GM12878 (cell line): ENCODE measurements at regions not wholly inside any gene's neighbourhood (a gene's known extent, or its start where the extent isn't known, plus 50 kb on each side); places are given as distances from the start of the nearest gene placed in this dataset.

Experiments used
- ATAC-seq: fragments of 200-7000 bp; cut with Tn5 transposase; 3 replicates; pipeline ENCODE4 v1.9.1; 2020; ENCODE audit warnings: mild to moderate bottlenecking, moderate library complexity
- BruUV-seq: library from RNA; stranded (reverse); fragments of 400-500 nt; replicated peaks from 2 replicates; lab custom pipeline; 2021; lab: Mats Ljungman, UMichigan
- CTCF ChIA-PET: fragments of 300-600 bp; sonication (Branson Sonifier 250); formaldehyde crosslinking; extraction: SDS; loops from one replicate; lab custom pipeline; 2021; ENCODE audit warnings: inconsistent platforms; lab: Yijun Ruan, JAX
- POLR2A ChIA-PET: fragments of 350-600 bp; formaldehyde crosslinking; extraction: SDS; loops from one replicate; lab custom pipeline; 2021; ENCODE audit warnings: inconsistent platforms; lab: Charles Lee
- RAD21 ChIA-PET: fragments of 300-600 bp; sonication (Branson Sonifier 250); formaldehyde crosslinking; loops from one replicate; lab custom pipeline; 2023; ENCODE audit warnings: antibody characterized with exemption; ENCODE audit not compliant: unreplicated experiment; lab: Charles Lee
- SMC1A ChIA-PET: fragments of 300-600 bp; sonication (Branson Sonifier 250); formaldehyde crosslinking; loops from one replicate; lab custom pipeline; 2023; ENCODE audit not compliant: unreplicated experiment, uncharacterized antibody; lab: Charles Lee
- DNase-seq: peaks from one replicate; pipeline ENCODE4 v3.0.0-alpha.2; 2011; ENCODE audit warnings: low read depth, low spot score
- FAIRE-seq: peaks from 3 replicates; lab custom pipeline; 2011; peaks lifted over from hg19 to GRCh38; lab: Jason Lieb, UNC
- H2AFZ ChIP-seq: 2 replicates; pipeline ENCODE4 v1.6.0; 2011; ENCODE audit warnings: low read depth, low read length, control low read depth; ENCODE audit not compliant: control insufficient read depth
- H3K27ac ChIP-seq: 2 replicates; pipeline ENCODE4 v1.5.1; 2011; ENCODE audit warnings: control low read depth; ENCODE audit not compliant: control insufficient read depth, insufficient read depth
- H3K27me3 ChIP-seq, 2 experiments: replicated peaks in 1 of 2; 2 replicates each; pipeline versions ENCODE4 v1.6.0 to v1.6.1; 2011; ENCODE audit warnings: low read length in 1 of 2; ENCODE audit not compliant: control insufficient read depth in 2 of 2, insufficient read depth in 2 of 2
- H3K36me3 ChIP-seq, 2 experiments: 2 replicates each; pipeline ENCODE4 v1.5.1; 2011; ENCODE audit warnings: low read length in 1 of 2; ENCODE audit not compliant: control insufficient read depth in 2 of 2, insufficient read depth in 2 of 2
- H3K4me1 ChIP-seq: 2 replicates; pipeline ENCODE4 v1.6.1; 2011; ENCODE audit warnings: mild to moderate bottlenecking, low read length, moderate library complexity, mixed read lengths; ENCODE audit not compliant: control insufficient read depth, insufficient read depth
- H3K4me2 ChIP-seq: 2 replicates; pipeline ENCODE4 v1.6.0; 2011; ENCODE audit warnings: control low read depth; ENCODE audit not compliant: control insufficient read depth, insufficient read depth
- H3K4me3 ChIP-seq: fragments of 200-600 bp; sonication (generic); 2 replicates; pipeline ENCODE4 v1.5.1; 2016
- H3K79me2 ChIP-seq: 2 replicates; pipeline ENCODE4 v1.6.0; 2011; ENCODE audit warnings: low read length; ENCODE audit not compliant: control insufficient read depth, insufficient read depth
- H3K9ac ChIP-seq: 2 replicates; pipeline ENCODE4 v1.8.0; 2011; ENCODE audit warnings: low read length, control low read depth, mixed read lengths; ENCODE audit not compliant: control insufficient read depth, insufficient read depth
- H3K9me3 ChIP-seq: replicated peaks from 3 replicates; pipeline ENCODE4 v1.5.1; 2011; ENCODE audit warnings: mild to moderate bottlenecking, low read length; ENCODE audit not compliant: control insufficient read depth, insufficient read depth
- H4K20me1 ChIP-seq: 2 replicates; pipeline ENCODE4 v1.6.0; 2011; ENCODE audit not compliant: control insufficient read depth, insufficient read depth
- BMI1 ChIP-seq: fragments of 450-650 bp; IDR thresholded peaks from 2 replicates; pipeline ENCODE4 v1.6.1; 2016; ENCODE audit warnings: mild to moderate bottlenecking, moderate library complexity, borderline replicate concordance
- CBX3 ChIP-seq: fragments of 200-600 bp; sonication (generic); IDR thresholded peaks from 2 replicates; pipeline ENCODE4 v1.6.1; 2016; ENCODE audit warnings: low read depth, borderline replicate concordance
- CREB1 ChIP-seq: IDR thresholded peaks from 2 replicates; pipeline ENCODE4 v1.6.1; 2012; ENCODE audit warnings: low read depth, mild to moderate bottlenecking, inconsistent platforms
- IKZF2 ChIP-seq, 2 experiments: fragments of 450-650 bp; IDR thresholded peaks; 2 replicates each; pipeline ENCODE4 v1.6.1; 2017; ENCODE audit warnings: mild to moderate bottlenecking in 2 of 2, moderate library complexity in 2 of 2
- MTA2 ChIP-seq: fragments of 450-650 bp; IDR thresholded peaks from 2 replicates; pipeline ENCODE4 v1.6.1; 2016; ENCODE audit warnings: low read depth, mild to moderate bottlenecking, moderate library complexity
- POLR2AphosphoS5 ChIP-seq: IDR thresholded peaks from 2 replicates; pipeline ENCODE4 v1.6.1; 2011; ENCODE audit warnings: mild to moderate bottlenecking, low read length, inconsistent platforms
- RAD51 ChIP-seq: fragments of 450-650 bp; IDR thresholded peaks from 2 replicates; pipeline ENCODE4 v1.6.1; 2016; ENCODE audit warnings: moderate library complexity, mild to moderate bottlenecking, inconsistent platforms
- SREBF1 ChIP-seq: IDR thresholded peaks from 2 replicates; pipeline ENCODE4 v1.6.1; 2012; ENCODE audit warnings: mild to moderate bottlenecking, low read length
- SREBF2 ChIP-seq: IDR thresholded peaks from 2 replicates; pipeline ENCODE4 v1.6.1; 2012; ENCODE audit warnings: mild to moderate bottlenecking, low read length
- STAT1 ChIP-seq: fragments of 450-650 bp; conservative IDR thresholded peaks from 2 replicates; pipeline ENCODE4 v1.6.1; 2014; ENCODE audit warnings: antibody characterized with exemption, mild to moderate bottlenecking
- TBL1XR1 ChIP-seq: IDR thresholded peaks from 2 replicates; pipeline ENCODE4 v1.6.1; 2012; ENCODE audit warnings: low read depth, low read length, improper control_type of control experiment
- whole genome bisulfite sequencing: methylation state at CpG from one replicate; pipeline ENCODE4 v1.1.6; 2016; ENCODE audit warnings: low lambda C conversion rate; ENCODE audit not compliant: insufficient replicate concordance, insufficient coverage; ENCODE audit errors: missing lambda C conversion rate; 5-methylcytosine and 5-hydroxymethylcytosine counted together
- in situ Hi-C: fragments of 300-500 bp; cut with MboI; formaldehyde crosslinking; loops from 9 replicates; pipeline ENCODE4 v1.14.3; 2018; ENCODE audit warnings: mixed read lengths
- intact Hi-C: fragments of 100-400 bp; cut with micrococcal nuclease; formaldehyde crosslinking; loops from one replicate; pipeline ENCODE4 v1.14.2; 2022; ENCODE audit not compliant: unreplicated experiment
- TF ChIP-seq, protein P1 (sequence below): fragments of 450-650 bp; IDR thresholded peaks from 2 replicates; pipeline ENCODE4 v1.6.1; 2016; ENCODE audit warnings: mild to moderate bottlenecking, moderate library complexity, borderline replicate concordance
- TF ChIP-seq, protein P2 (sequence below): IDR thresholded peaks from 2 replicates; pipeline ENCODE4 v1.6.1; 2011; ENCODE audit warnings: borderline replicate concordance, low read depth, mild to moderate bottlenecking, moderate library complexity, low read length; ENCODE audit not compliant: insufficient read depth, poor library complexity, severe bottlenecking
- TF ChIP-seq, protein P3 (sequence below): fragments of 450-650 bp; IDR thresholded peaks from 2 replicates; pipeline ENCODE4 v1.6.1; 2014; ENCODE audit warnings: mild to moderate bottlenecking

DNA sequence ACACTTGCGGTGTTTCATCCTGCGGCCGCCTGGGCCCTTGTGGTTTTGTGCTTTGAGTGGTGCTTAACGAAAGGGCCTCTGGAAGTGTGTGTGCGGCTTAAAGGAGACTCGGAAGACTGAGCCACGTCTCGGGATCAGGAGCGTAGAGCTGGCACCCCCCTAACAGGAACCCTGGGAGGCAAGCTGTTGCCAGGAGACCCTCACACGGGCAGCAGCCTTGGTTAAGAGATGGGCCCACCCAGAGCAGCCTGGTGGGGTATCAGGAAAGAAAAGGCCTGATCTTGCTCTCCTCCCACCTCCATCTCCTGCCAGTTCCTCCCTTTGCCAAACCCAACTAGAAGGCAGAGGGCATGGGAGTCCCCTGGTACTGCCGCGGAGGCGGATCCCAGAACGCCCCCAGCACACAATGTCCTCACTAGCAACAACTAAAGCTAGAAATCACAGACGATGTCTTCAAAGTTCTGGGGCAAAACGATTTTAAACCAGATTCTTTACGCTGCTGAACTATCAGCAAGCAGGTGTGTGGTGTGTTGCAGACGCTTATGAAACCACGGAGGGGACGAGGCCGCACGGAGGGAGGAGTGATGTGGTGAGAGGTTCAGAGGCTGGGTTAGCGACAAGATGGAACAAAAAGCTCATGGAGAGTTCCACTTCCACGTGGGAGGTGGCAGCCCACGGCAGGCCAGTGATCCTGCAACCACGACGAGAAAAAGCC is 67.0 kb upstream of the INPP5A start:
- ChIA-PET CTCF (no interaction called here), SMC1A (interaction anchor here (0.7 kb wide), 1 partner anchor 11 kb away, joined by 3 read pairs; no protein-coding TSS in a partner anchor), POLR2A (interaction anchor here (0.6 kb wide), 1 partner anchor 9 kb away, joined by 3 read pairs; no protein-coding TSS in a partner anchor), RAD21 (no interaction called here)
- Histone ChIP-seq H2AFZ (no peak overlapping the region), H3K27ac (no peak overlapping the region), H3K9ac (no peak overlapping the region), H3K4me3 (no peak overlapping the region), H3K4me1 (no peaks in the 10 kb centered on the region), H4K20me1 (no peaks in the 10 kb centered on the region; the same call in 1 of the 2 replicates), H3K79me2 (no peaks in the 10 kb centered on the region), H3K4me2 (no peak overlapping the region), H3K9me3 (no peaks in the 10 kb centered on the region; the same call in 2 of the 3 replicates), H3K36me3 (no peaks in the 10 kb centered on the region), H3K27me3 (no peaks in the 10 kb centered on the region)
- TF ChIP-seq, protein P1, sequence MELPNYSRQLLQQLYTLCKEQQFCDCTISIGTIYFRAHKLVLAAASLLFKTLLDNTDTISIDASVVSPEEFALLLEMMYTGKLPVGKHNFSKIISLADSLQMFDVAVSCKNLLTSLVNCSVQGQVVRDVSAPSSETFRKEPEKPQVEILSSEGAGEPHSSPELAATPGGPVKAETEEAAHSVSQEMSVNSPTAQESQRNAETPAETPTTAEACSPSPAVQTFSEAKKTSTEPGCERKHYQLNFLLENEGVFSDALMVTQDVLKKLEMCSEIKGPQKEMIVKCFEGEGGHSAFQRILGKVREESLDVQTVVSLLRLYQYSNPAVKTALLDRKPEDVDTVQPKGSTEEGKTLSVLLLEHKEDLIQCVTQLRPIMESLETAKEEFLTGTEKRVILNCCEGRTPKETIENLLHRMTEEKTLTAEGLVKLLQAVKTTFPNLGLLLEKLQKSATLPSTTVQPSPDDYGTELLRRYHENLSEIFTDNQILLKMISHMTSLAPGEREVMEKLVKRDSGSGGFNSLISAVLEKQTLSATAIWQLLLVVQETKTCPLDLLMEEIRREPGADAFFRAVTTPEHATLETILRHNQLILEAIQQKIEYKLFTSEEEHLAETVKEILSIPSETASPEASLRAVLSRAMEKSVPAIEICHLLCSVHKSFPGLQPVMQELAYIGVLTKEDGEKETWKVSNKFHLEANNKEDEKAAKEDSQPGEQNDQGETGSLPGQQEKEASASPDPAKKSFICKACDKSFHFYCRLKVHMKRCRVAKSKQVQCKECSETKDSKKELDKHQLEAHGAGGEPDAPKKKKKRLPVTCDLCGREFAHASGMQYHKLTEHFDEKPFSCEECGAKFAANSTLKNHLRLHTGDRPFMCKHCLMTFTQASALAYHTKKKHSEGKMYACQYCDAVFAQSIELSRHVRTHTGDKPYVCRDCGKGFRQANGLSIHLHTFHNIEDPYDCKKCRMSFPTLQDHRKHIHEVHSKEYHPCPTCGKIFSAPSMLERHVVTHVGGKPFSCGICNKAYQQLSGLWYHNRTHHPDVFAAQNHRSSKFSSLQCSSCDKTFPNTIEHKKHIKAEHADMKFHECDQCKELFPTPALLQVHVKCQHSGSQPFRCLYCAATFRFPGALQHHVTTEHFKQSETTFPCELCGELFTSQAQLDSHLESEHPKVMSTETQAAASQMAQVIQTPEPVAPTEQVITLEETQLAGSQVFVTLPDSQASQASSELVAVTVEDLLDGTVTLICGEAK: no peak
- no peak for TF ChIP-seq TBL1XR1
- TF ChIP-seq, protein P2, sequence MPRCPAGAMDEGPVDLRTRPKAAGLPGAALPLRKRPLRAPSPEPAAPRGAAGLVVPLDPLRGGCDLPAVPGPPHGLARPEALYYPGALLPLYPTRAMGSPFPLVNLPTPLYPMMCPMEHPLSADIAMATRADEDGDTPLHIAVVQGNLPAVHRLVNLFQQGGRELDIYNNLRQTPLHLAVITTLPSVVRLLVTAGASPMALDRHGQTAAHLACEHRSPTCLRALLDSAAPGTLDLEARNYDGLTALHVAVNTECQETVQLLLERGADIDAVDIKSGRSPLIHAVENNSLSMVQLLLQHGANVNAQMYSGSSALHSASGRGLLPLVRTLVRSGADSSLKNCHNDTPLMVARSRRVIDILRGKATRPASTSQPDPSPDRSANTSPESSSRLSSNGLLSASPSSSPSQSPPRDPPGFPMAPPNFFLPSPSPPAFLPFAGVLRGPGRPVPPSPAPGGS: no peak
- TF ChIP-seq MTA2: no peak
- TF ChIP-seq SREBF2: no peak
- TF ChIP-seq STAT1: no peak
- TF ChIP-seq RAD51: no peak
- TF ChIP-seq CREB1: no peak
- no peak for TF ChIP-seq BMI1
- no peak for TF ChIP-seq CBX3
- no peak for TF ChIP-seq POLR2AphosphoS5
- TF ChIP-seq SREBF1: no peak
- no peak for TF ChIP-seq IKZF2 (IDR thresholded peaks at IDR 0.05)
- TF ChIP-seq, protein P3, sequence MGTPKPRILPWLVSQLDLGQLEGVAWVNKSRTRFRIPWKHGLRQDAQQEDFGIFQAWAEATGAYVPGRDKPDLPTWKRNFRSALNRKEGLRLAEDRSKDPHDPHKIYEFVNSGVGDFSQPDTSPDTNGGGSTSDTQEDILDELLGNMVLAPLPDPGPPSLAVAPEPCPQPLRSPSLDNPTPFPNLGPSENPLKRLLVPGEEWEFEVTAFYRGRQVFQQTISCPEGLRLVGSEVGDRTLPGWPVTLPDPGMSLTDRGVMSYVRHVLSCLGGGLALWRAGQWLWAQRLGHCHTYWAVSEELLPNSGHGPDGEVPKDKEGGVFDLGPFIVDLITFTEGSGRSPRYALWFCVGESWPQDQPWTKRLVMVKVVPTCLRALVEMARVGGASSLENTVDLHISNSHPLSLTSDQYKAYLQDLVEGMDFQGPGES: no peak
- WGBS: 44% methylated on average over 27 of the region's 27 CpGs
- intact Hi-C loops: no loop called here
- in situ Hi-C loops: no loop called here
- BruUV-seq: no TSS peak
- ATAC-seq: no peak; the same call in 2 of the 3 replicates
- FAIRE-seq: no peak
- DNase-seq: no peak
